ENCODE measurements at regions not wholly inside any gene's neighbourhood (a gene's known extent, or its start where the extent isn't known, plus 50 kb on each side); places are given as distances from the start of the nearest gene placed in this dataset.

GRCh38 chrX:120819126-120819525, 56.5 kb downstream of the CT47B1 start:
- Histone ChIP-seq H3K27me3 (ENCODE audit: insufficient read depth, low read length, poor library complexity, severe bottlenecking) (no peaks in the 10 kb centered on the region), H3K9ac (ENCODE audit: low read depth, low read length, poor library complexity, severe bottlenecking) (no peak overlapping the region), H4K20me1 (ENCODE audit: insufficient read depth, low read length, poor library complexity, severe bottlenecking) (no peaks in the 10 kb centered on the region), H3K9me3 (ENCODE audit: insufficient read depth, low read depth, low read length) (no peaks in the 10 kb centered on the region), H3K36me3 (ENCODE audit: insufficient read depth, low read length) (no peaks in the 10 kb centered on the region), H3K4me3 (ENCODE audit: low read length, poor library complexity, severe bottlenecking) (no peak overlapping the region), H3K9me2 (replicated peaks; ENCODE audit: low read depth, low read length) (no peaks in the 10 kb centered on the region), H3K4me1 (ENCODE audit: insufficient read depth, low read length, poor library complexity, severe bottlenecking) (no peaks in the 10 kb centered on the region), H2AFZ (ENCODE audit: low read length) (no peak overlapping the region), H3F3A (ENCODE audit: low read depth) (no peaks in the 10 kb centered on the region), H3K79me2 (ENCODE audit: insufficient read depth, low read length) (no peaks in the 10 kb centered on the region), H3K4me2 (ENCODE audit: low read depth, low read length, poor library complexity, severe bottlenecking) (no peak overlapping the region)
- TF ChIP-seq EZH2phosphoT487 (IDR thresholded peaks at IDR 0.05; ENCODE audit: borderline replicate concordance) (no peak), CTCF (conservative IDR thresholded peaks at IDR 0.05; ENCODE audit: low read length) (no peak)

GRCh38 chrX:120813982-120814381, 61.7 kb downstream of the CT47B1 start:
- no peaks in the 10 kb centered on the region for H4K20me1 ChIP-seq (ENCODE audit: insufficient read depth, low read length, poor library complexity, severe bottlenecking)
- H3K9me3 ChIP-seq (ENCODE audit: insufficient read depth, low read depth, low read length) = no peaks in the 10 kb centered on the region
- no peaks in the 10 kb centered on the region for H3K27me3 ChIP-seq (ENCODE audit: insufficient read depth, low read length, poor library complexity, severe bottlenecking)
- no peaks in the 10 kb centered on the region for H3K9me2 ChIP-seq (replicated peaks; ENCODE audit: low read depth, low read length)
- H3K4me3 ChIP-seq (ENCODE audit: low read length, poor library complexity, severe bottlenecking) = no peak overlapping the region
- H3K9ac ChIP-seq (ENCODE audit: low read depth, low read length, poor library complexity, severe bottlenecking) = no peak overlapping the region
- H3F3A ChIP-seq (ENCODE audit: low read depth) = no peaks in the 10 kb centered on the region
- no peaks in the 10 kb centered on the region for H3K4me1 ChIP-seq (ENCODE audit: insufficient read depth, low read length, poor library complexity, severe bottlenecking)
- no peak overlapping the region for H3K4me2 ChIP-seq (ENCODE audit: low read depth, low read length, poor library complexity, severe bottlenecking)
- TF ChIP-seq EZH2phosphoT487 (IDR thresholded peaks at IDR 0.05; ENCODE audit: borderline replicate concordance) (no peak), CTCF (conservative IDR thresholded peaks at IDR 0.05; ENCODE audit: low read length) (no peak)
- H3K36me3 ChIP-seq (ENCODE audit: insufficient read depth, low read length) = no peaks in the 10 kb centered on the region
- no peak overlapping the region for H2AFZ ChIP-seq (ENCODE audit: low read length)
- H3K79me2 ChIP-seq (ENCODE audit: insufficient read depth, low read length) = no peaks in the 10 kb centered on the region

- H2AFZ ChIP-seq (ENCODE audit: low read length) = no peak overlapping the region
- H3F3A ChIP-seq (ENCODE audit: low read depth) = no peaks in the 10 kb centered on the region
- H4K20me1 ChIP-seq (ENCODE audit: insufficient read depth, low read length, poor library complexity, severe bottlenecking) = no peaks in the 10 kb centered on the region
- H3K9me2 ChIP-seq (replicated peaks; ENCODE audit: low read depth, low read length) = no peaks in the 10 kb centered on the region
- H3K27me3 ChIP-seq (ENCODE audit: insufficient read depth, low read length, poor library complexity, severe bottlenecking) = no peaks in the 10 kb centered on the region
- no peak overlapping the region for H3K4me3 ChIP-seq (ENCODE audit: low read length, poor library complexity, severe bottlenecking)
- H3K4me2 ChIP-seq (ENCODE audit: low read depth, low read length, poor library complexity, severe bottlenecking) = no peak overlapping the region
- H3K9me3 ChIP-seq (ENCODE audit: insufficient read depth, low read depth, low read length) = no peaks in the 10 kb centered on the region
- no peaks in the 10 kb centered on the region for H3K79me2 ChIP-seq (ENCODE audit: insufficient read depth, low read length)
- no peaks in the 10 kb centered on the region for H3K4me1 ChIP-seq (ENCODE audit: insufficient read depth, low read length, poor library complexity, severe bottlenecking)
- no peaks in the 10 kb centered on the region for H3K36me3 ChIP-seq (ENCODE audit: insufficient read depth, low read length)
- no peak for TF ChIP-seq EZH2phosphoT487 (IDR thresholded peaks at IDR 0.05; ENCODE audit: borderline replicate concordance)
- TF ChIP-seq CTCF (conservative IDR thresholded peaks at IDR 0.05; ENCODE audit: low read length) = no peak
- no peak overlapping the region for H3K9ac ChIP-seq (ENCODE audit: low read depth, low read length, poor library complexity, severe bottlenecking)
Observed at GRCh38 chrX:120801426-120801825, 74.2 kb downstream of the CT47B1 start.

Measured in Loucy (cell line).